Spleen (tissue), 7 donors: ENCODE measurements at regions not wholly inside any gene's neighbourhood (a gene's known extent, or its start where the extent isn't known, plus 50 kb on each side); places are given as distances from the start of the nearest gene placed in this dataset.

Experiments
- CTCF ChIP-seq, 11 experiments: fragments of 200-600 bp in 7 of 11; fragments of 450-650 bp in 4 of 11; sonication (generic) in 4 of 11; IDR thresholded peaks in 8 of 11; conservative IDR thresholded peaks in 3 of 11; 1 replicate in 7 of 11; 2 replicates in 4 of 11; pipeline versions ENCODE4 v1.4.0 to v1.8.0; 2016 to 2021; ENCODE audit warnings: antibody characterized with exemption in 11 of 11, inconsistent platforms in 4 of 11, mild to moderate bottlenecking in 1 of 11
- POLR2A ChIP-seq, 3 donors: fragments of 450-650 bp; IDR thresholded peaks; one replicate each; pipeline ENCODE4 v1.5.1; 2017; ENCODE audit warnings: antibody characterized with exemption in 3 of 3, mild to moderate bottlenecking in 1 of 3
- POLR2AphosphoS5 ChIP-seq, 3 donors: sonication (generic); formaldehyde crosslinking; IDR thresholded peaks; one replicate each; pipeline ENCODE4 v1.5.1; 2017; ENCODE audit warnings: antibody characterized with exemption in 3 of 3
- donor health status: DM: no; HTN: no; CAD: no; lungs with moderate emphysema.
- donor health status: DM: no; HTN: no; CAD: no.
- donor health status: DM: no; HTN: no; CAD: no.

GRCh38 chr13:76027131-76027530, 391.0 kb downstream of the LMO7 start:
- TF ChIP-seq CTCF (IDR thresholded peaks at IDR 0.05 in 8 of 11, conservative IDR thresholded peaks at IDR 0.05 in 3 of 11) (no peak), POLR2A (IDR thresholded peaks at IDR 0.05) (no peak), POLR2AphosphoS5 (IDR thresholded peaks at IDR 0.05) (no peak)
